ENCODE measurements at regions not wholly inside any gene's neighbourhood (a gene's known extent, or its start where the extent isn't known, plus 50 kb on each side); places are given as distances from the start of the nearest gene placed in this dataset.

DNA sequence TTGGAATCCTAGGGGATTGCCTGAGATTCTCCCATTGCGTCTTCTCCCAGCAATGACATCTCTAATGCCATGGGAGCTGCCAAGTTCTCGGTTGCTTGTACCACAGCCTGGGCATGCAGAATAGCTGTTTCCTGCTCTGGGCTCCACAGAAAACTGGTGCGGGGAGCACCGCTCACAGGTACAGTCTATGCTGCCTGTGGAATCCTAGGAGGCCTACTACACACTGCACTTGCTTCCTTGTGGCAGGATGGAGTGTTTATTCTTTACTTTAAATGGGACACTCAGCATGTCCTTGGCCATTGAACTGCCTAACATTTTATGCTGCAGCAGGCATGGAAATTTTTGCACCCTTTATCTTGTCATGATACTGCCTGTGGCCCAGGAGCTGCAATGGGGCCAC, 378.8 kb upstream of the SHH start:
- peaks cover 36% of the 10 kb centered on the region for H3K9me3 ChIP-seq (ENCODE audit: control insufficient read depth, insufficient read depth, low read length)
- no peaks in the 10 kb centered on the region for H3K79me1 ChIP-seq (ENCODE audit: low read depth in 1 of 2, low read length in 2 of 2)
- no peak overlapping the region for H2BK5ac ChIP-seq (ENCODE audit: low read depth, low read length, poor library complexity, severe bottlenecking)
- H4K20me1 ChIP-seq (ENCODE audit: insufficient read depth, low read length), result no peaks in the 10 kb centered on the region
- no peak overlapping the region for H4K8ac ChIP-seq (ENCODE audit: low read depth in 2 of 2, low read length in 2 of 2)
- H3K4ac ChIP-seq (ENCODE audit: low read depth, low read length), result no peak overlapping the region
- H3K27me3 ChIP-seq (ENCODE audit: control insufficient read depth, insufficient read depth, low read length), result no peaks in the 10 kb centered on the region
- BruUV-seq (replicated peaks), result no TSS peak
- no peak for DNase-seq
- no peaks in the 10 kb centered on the region for H3K36me3 ChIP-seq (ENCODE audit: control insufficient read depth, insufficient read depth, low read length)
- intact Hi-C loops (cut with micrococcal nuclease) (no loop called here), dilution Hi-C loops (cut with HindIII; ENCODE audit: low sequenced_read_pairs, unreplicated experiment) (no loop called here), in situ Hi-C loops (cut with MboI; ENCODE audit: low sequenced_read_pairs) (no loop called here)
- H3K9ac ChIP-seq (ENCODE audit: low read depth, low read length), result no peak overlapping the region
- ChIA-PET CTCF (no interaction called here), POLR2A (ENCODE audit: unreplicated experiment) (no interaction called here)
- no peak overlapping the region for H3K18ac ChIP-seq (ENCODE audit: low read depth, low read length)
- no peak overlapping the region for H4K91ac ChIP-seq (ENCODE audit: insufficient read depth, low read depth, low read length)
- H3K9me1 ChIP-seq (ENCODE audit: insufficient read depth, low read length), result no peaks in the 10 kb centered on the region
- ATAC-seq (ENCODE audit: low read depth), result no peak
- no peak overlapping the region for H2AK9ac ChIP-seq (replicated peaks; ENCODE audit: low read depth, low read length, poor library complexity)
- no peak overlapping the region for H3K27ac ChIP-seq (ENCODE audit: insufficient read depth, low read length)
- no peak overlapping the region for H3K23ac ChIP-seq (ENCODE audit: low read depth, low read length)
- H4K5ac ChIP-seq (ENCODE audit: low read depth, low read length), result no peak overlapping the region
- no peak overlapping the region for H3K14ac ChIP-seq (replicated peaks; ENCODE audit: low read depth, low read length)
- H2BK15ac ChIP-seq (ENCODE audit: low read depth, low read length), result no peak overlapping the region
- H2AFZ ChIP-seq (replicated peaks; ENCODE audit: low read length, poor library complexity), result no peak overlapping the region
- WGBS, 2 experiments (ENCODE audit: extremely low coverage in 2 of 2, insufficient read length in 1 of 2), result 50% methylated on average over 1 of the region's 4 CpGs; no CpG with 5 or more reads in 1 of the 2 experiments
- H3K4me2 ChIP-seq (ENCODE audit: low read depth, low read length), result no peak overlapping the region
- H3K4me1 ChIP-seq (ENCODE audit: control insufficient read depth, insufficient read depth, low read length), result no peaks in the 10 kb centered on the region
- H3K56ac ChIP-seq (ENCODE audit: extremely low read depth, insufficient read depth, low read length), result no peak overlapping the region
- TF ChIP-seq RCOR1 (IDR thresholded peaks at IDR 0.05; ENCODE audit: insufficient replicate concordance, low read length) (no peak), MAFK (IDR thresholded peaks at IDR 0.05; ENCODE audit: low read depth, low read length) (no peak), RFX5 (IDR thresholded peaks at IDR 0.05; ENCODE audit: low read depth, low read length) (no peak), RAD21 (IDR thresholded peaks at IDR 0.05; ENCODE audit: low read length) (no peak), NFE2L2 (IDR thresholded peaks at IDR 0.05; ENCODE audit: low read depth, low read length) (no peak)
- no peak overlapping the region for H2BK20ac ChIP-seq (ENCODE audit: low read depth, low read length)
- no peak overlapping the region for H2AK5ac ChIP-seq (ENCODE audit: low read depth, low read length)
- no peak overlapping the region for H3K4me3 ChIP-seq (ENCODE audit: insufficient read depth, low read depth, low read length)
- no peak overlapping the region for H2BK120ac ChIP-seq (ENCODE audit: low read depth, low read length)
